ENCODE measurements at regions not wholly inside any gene's neighbourhood (a gene's known extent, or its start where the extent isn't known, plus 50 kb on each side); places are given as distances from the start of the nearest gene placed in this dataset.

DNA sequence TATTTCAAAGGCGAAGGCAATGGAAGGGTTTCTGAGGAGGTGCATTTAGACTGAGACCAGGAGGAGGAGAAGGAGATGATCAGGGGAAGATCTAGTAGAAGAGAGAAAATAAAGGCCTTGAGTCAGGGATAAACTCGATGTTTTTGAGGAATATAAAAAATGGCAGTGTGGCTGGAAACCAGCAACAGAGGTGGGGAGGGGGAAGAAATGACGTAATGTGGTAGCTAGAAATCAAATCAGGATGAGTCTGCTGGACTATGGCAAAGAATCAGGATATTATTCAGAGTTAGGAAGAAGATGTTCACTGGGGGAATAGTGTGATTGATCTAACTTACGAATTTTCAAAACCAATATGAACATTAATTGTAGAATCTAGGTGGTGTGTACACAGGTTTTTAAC is 1673.9 kb upstream of the WWC1 start:
- TF ChIP-seq, protein P1, sequence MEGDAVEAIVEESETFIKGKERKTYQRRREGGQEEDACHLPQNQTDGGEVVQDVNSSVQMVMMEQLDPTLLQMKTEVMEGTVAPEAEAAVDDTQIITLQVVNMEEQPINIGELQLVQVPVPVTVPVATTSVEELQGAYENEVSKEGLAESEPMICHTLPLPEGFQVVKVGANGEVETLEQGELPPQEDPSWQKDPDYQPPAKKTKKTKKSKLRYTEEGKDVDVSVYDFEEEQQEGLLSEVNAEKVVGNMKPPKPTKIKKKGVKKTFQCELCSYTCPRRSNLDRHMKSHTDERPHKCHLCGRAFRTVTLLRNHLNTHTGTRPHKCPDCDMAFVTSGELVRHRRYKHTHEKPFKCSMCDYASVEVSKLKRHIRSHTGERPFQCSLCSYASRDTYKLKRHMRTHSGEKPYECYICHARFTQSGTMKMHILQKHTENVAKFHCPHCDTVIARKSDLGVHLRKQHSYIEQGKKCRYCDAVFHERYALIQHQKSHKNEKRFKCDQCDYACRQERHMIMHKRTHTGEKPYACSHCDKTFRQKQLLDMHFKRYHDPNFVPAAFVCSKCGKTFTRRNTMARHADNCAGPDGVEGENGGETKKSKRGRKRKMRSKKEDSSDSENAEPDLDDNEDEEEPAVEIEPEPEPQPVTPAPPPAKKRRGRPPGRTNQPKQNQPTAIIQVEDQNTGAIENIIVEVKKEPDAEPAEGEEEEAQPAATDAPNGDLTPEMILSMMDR (IDR thresholded peaks at IDR 0.05): no peak
- no peak for TF ChIP-seq ZFX (IDR thresholded peaks at IDR 0.05; ENCODE audit: borderline replicate concordance)
